HL-60 (cell line): ENCODE measurements at regions not wholly inside any gene's neighbourhood (a gene's known extent, or its start where the extent isn't known, plus 50 kb on each side); places are given as distances from the start of the nearest gene placed in this dataset.

Experiments
- DNase-seq, 2 experiments: peaks; one replicate each; pipeline ENCODE4 v3.0.0-alpha.2; 2010 to 2020; ENCODE audit warnings: low read depth in 1 of 2, low spot score in 1 of 2
- H3K27ac ChIP-seq: fragments of 250-450 bp; sonication (Bioruptor Pico); replicated peaks from 2 replicates; pipeline ENCODE4 v1.5.1; 2020; ENCODE audit warnings: mild to moderate bottlenecking, moderate library complexity
- H3K27me3 ChIP-seq: fragments of 250-450 bp; sonication (Bioruptor Pico); 2 replicates; pipeline ENCODE4 v1.5.1; 2021; ENCODE audit warnings: mild to moderate bottlenecking, moderate library complexity; ENCODE audit not compliant: insufficient read depth, poor library complexity, severe bottlenecking
- H3K4me3 ChIP-seq: replicated peaks from 2 replicates; pipeline ENCODE4 v1.5.1; 2011; ENCODE audit warnings: mild to moderate bottlenecking, control low read depth, low read length; ENCODE audit not compliant: insufficient read depth
- CTCF ChIP-seq: IDR thresholded peaks from one replicate; pipeline ENCODE4 v1.5.1; 2011; ENCODE audit warnings: low read length, control low read depth, inconsistent platforms; ENCODE audit not compliant: insufficient read depth
- GABPA ChIP-seq: IDR thresholded peaks from 2 replicates; pipeline ENCODE4 v1.6.1; 2012; ENCODE audit warnings: low read depth
- POLR2AphosphoS5 ChIP-seq: IDR thresholded peaks from 2 replicates; pipeline ENCODE4 v1.6.1; 2012; ENCODE audit warnings: low read depth
- REST ChIP-seq: IDR thresholded peaks from 2 replicates; pipeline ENCODE4 v1.6.1; 2012; ENCODE audit warnings: low read depth; ENCODE audit not compliant: insufficient replicate concordance
- SPI1 ChIP-seq: IDR thresholded peaks from 2 replicates; pipeline ENCODE4 v1.6.1; 2012; ENCODE audit warnings: low read depth, mild to moderate bottlenecking, borderline replicate concordance

GRCh38 chr10:64497306-64497705 lies 976.1 kb downstream of the REEP3 start:
- TF ChIP-seq GABPA (no peak), CTCF (no peak), POLR2AphosphoS5 (no peak), SPI1 (no peak), REST (no peak)
- no peak overlapping the region for H3K27ac ChIP-seq
- DNase-seq = no peak
- no peaks in the 10 kb centered on the region for H3K27me3 ChIP-seq
- no peak overlapping the region for H3K4me3 ChIP-seq

GRCh38 chr10:64501807-64502206 lies 980.6 kb downstream of the REEP3 start:
- H3K4me3 ChIP-seq = no peak overlapping the region
- H3K27me3 ChIP-seq = no peaks in the 10 kb centered on the region
- TF ChIP-seq CTCF (no peak), REST (no peak), POLR2AphosphoS5 (no peak), SPI1 (no peak), GABPA (no peak)
- no peak for DNase-seq
- H3K27ac ChIP-seq = no peak overlapping the region

- no peak for DNase-seq
- no peak for TF ChIP-seq GABPA
- TF ChIP-seq POLR2AphosphoS5 = no peak
- no peak for TF ChIP-seq SPI1
- TF ChIP-seq REST = no peak
- no peak for TF ChIP-seq CTCF
- Histone ChIP-seq H3K27me3 (no peaks in the 10 kb centered on the region), H3K27ac (no peak overlapping the region), H3K4me3 (no peak overlapping the region)
These were observed 981.7 kb downstream of the REEP3 start for GRCh38 chr10:64502936-64503335.
